H1 (cell line): ENCODE measurements at regions not wholly inside any gene's neighbourhood (a gene's known extent, or its start where the extent isn't known, plus 50 kb on each side); places are given as distances from the start of the nearest gene placed in this dataset.

Experiments
- CTCF ChIA-PET: fragments of 300-600 bp; sonication (Branson Sonifier 250); formaldehyde crosslinking; loops from one replicate; lab custom pipeline; 2021; ENCODE audit not compliant: partially characterized antibody; lab: Charles Lee
- POLR2A ChIA-PET: fragments of 300-600 bp; sonication (Branson Sonifier 250); formaldehyde crosslinking; loops from one replicate; lab custom pipeline; 2021; ENCODE audit warnings: inconsistent platforms; ENCODE audit not compliant: partially characterized antibody; lab: Charles Lee
- DNase-seq, 2 experiments: peaks; one replicate each; pipeline versions ENCODE4 v3.0.0 to v3.0.0-alpha.2; 2010 to 2022; ENCODE audit warnings: low spot score in 2 of 2, low read depth in 1 of 2, mixed read lengths in 1 of 2
- FAIRE-seq: peaks from 2 replicates; lab custom pipeline; 2011; peaks lifted over from hg19 to GRCh38; lab: Jason Lieb, UNC
- H2AFZ ChIP-seq: 2 replicates; pipeline ENCODE4 v1.8.1; 2012; ENCODE audit warnings: low read length, inconsistent platforms
- H2AK5ac ChIP-seq: 2 replicates; pipeline ENCODE4 v1.6.1; 2013; ENCODE audit warnings: low read depth, low read length
- H2BK120ac ChIP-seq: replicated peaks from 2 replicates; pipeline ENCODE3; 2013; ENCODE audit warnings: low read depth, low read length, inconsistent platforms
- H2BK12ac ChIP-seq: 2 replicates; pipeline ENCODE4 v1.6.1; 2013; ENCODE audit warnings: low read depth, low read length
- H2BK15ac ChIP-seq: 2 replicates; pipeline ENCODE4 v1.6.1; 2013; ENCODE audit warnings: low read length
- H2BK20ac ChIP-seq: 2 replicates; pipeline ENCODE4 v1.6.1; 2013; ENCODE audit warnings: low read length
- H2BK5ac ChIP-seq: 2 replicates; pipeline ENCODE4 v1.6.1; 2013; ENCODE audit warnings: low read depth, low read length
- H3K14ac ChIP-seq: 2 replicates; pipeline ENCODE4 v1.6.1; 2013; ENCODE audit warnings: inconsistent platforms; ENCODE audit not compliant: insufficient read length
- H3K18ac ChIP-seq: 2 replicates; pipeline ENCODE4 v1.6.1; 2013; ENCODE audit warnings: low read length; ENCODE audit errors: extremely low read depth
- H3K23ac ChIP-seq: 2 replicates; pipeline ENCODE4 v1.6.1; 2013; ENCODE audit warnings: inconsistent platforms; ENCODE audit not compliant: insufficient read length
- H3K23me2 ChIP-seq: 2 replicates; pipeline ENCODE4 v1.6.1; 2013; ENCODE audit warnings: low read depth, low read length
- H3K27ac ChIP-seq: 2 replicates; pipeline ENCODE4 v1.6.1; 2011; ENCODE audit warnings: low read depth, low read length, inconsistent platforms
- H3K27me3 ChIP-seq, 4 experiments: replicated peaks in 1 of 4; 1 replicate in 1 of 4; 2 replicates in 3 of 4; pipeline versions ENCODE4 v1.6.1 to v1.8.1; 2011 to 2013; ENCODE audit warnings: low read length in 3 of 4, mild to moderate bottlenecking in 3 of 4, inconsistent platforms in 2 of 4, mixed read lengths in 2 of 4, moderate library complexity in 1 of 4; ENCODE audit not compliant: control insufficient read depth in 3 of 4, insufficient read depth in 3 of 4; ENCODE audit errors: extremely low read depth in 1 of 4
- H3K36me3 ChIP-seq, 4 experiments: 2 replicates each; pipeline versions ENCODE4 v1.6.1 to v1.8.1; 2011 to 2013; ENCODE audit warnings: mild to moderate bottlenecking in 4 of 4, low read length in 3 of 4, moderate library complexity in 2 of 4, control low read depth in 1 of 4, inconsistent platforms in 1 of 4; ENCODE audit not compliant: insufficient read depth in 4 of 4, control insufficient read depth in 2 of 4
- H3K4ac ChIP-seq: replicated peaks from 2 replicates; pipeline ENCODE3; 2013; ENCODE audit warnings: low read length, low read depth, mixed read lengths, inconsistent platforms; ENCODE audit not compliant: insufficient read length
- H3K4me1 ChIP-seq, 4 experiments: replicated peaks in 1 of 4; 1 replicate in 1 of 4; 2 replicates in 3 of 4; pipeline versions ENCODE4 v1.6.1 to v1.8.1; 2011 to 2013; ENCODE audit warnings: low read length in 3 of 4, inconsistent platforms in 2 of 4, mixed read lengths in 1 of 4; ENCODE audit not compliant: insufficient read depth in 4 of 4, control insufficient read depth in 3 of 4
- H3K4me2 ChIP-seq, 2 experiments: 2 replicates each; pipeline versions ENCODE4 v1.6.1 to v1.8.1; 2011 to 2013; ENCODE audit warnings: low read depth in 2 of 2, low read length in 2 of 2, control low read depth in 1 of 2, inconsistent platforms in 1 of 2, mild to moderate bottlenecking in 1 of 2; ENCODE audit not compliant: insufficient read depth in 1 of 2
- H3K4me3 ChIP-seq, 4 experiments: fragments of 200-600, 300-600 bp in 1 of 4; sonication (generic), shearing (Covaris generic), sonication (Bioruptor Twin) in 1 of 4; 2 replicates each; pipeline versions ENCODE4 v1.5.1 to v1.8.1; 2011 to 2016; ENCODE audit warnings: low read length in 4 of 4, low read depth in 3 of 4, control low read depth in 2 of 4, inconsistent platforms in 2 of 4, mild to moderate bottlenecking in 2 of 4, mixed read lengths in 1 of 4, moderate library complexity in 1 of 4; ENCODE audit not compliant: insufficient read depth in 2 of 4; ENCODE audit errors: extremely low read depth in 1 of 4
- H3K56ac ChIP-seq: replicated peaks from 2 replicates; pipeline ENCODE3; 2013; ENCODE audit warnings: low read depth, mild to moderate bottlenecking, mixed read lengths, low read length, inconsistent platforms; ENCODE audit not compliant: insufficient read length
- H3K79me1 ChIP-seq: 2 replicates; pipeline ENCODE4 v1.6.1; 2013; ENCODE audit warnings: low read depth, low read length, control low read depth
- H3K79me2 ChIP-seq, 2 experiments: 2 replicates each; pipeline versions ENCODE4 v1.6.1 to v1.8.1; 2012 to 2013; ENCODE audit warnings: low read length in 2 of 2, mild to moderate bottlenecking in 2 of 2, inconsistent platforms in 1 of 2; ENCODE audit not compliant: insufficient read depth in 2 of 2, control insufficient read depth in 1 of 2
- H3K9ac ChIP-seq, 4 experiments: replicated peaks in 1 of 4; 1 replicate in 1 of 4; 2 replicates in 3 of 4; pipeline versions ENCODE4 v1.6.1 to v1.8.1; 2011 to 2013; ENCODE audit warnings: low read depth in 3 of 4, low read length in 3 of 4, control low read depth in 2 of 4, mild to moderate bottlenecking in 2 of 4, moderate library complexity in 2 of 4, inconsistent platforms in 1 of 4; ENCODE audit errors: extremely low read depth in 1 of 4
- H3K9me3 ChIP-seq, 2 experiments: 2 replicates each; pipeline versions ENCODE4 v1.6.1 to v1.8.1; 2012 to 2013; ENCODE audit warnings: mild to moderate bottlenecking in 2 of 2, moderate library complexity in 2 of 2, control low read depth in 1 of 2, inconsistent platforms in 1 of 2, low read depth in 1 of 2, low read length in 1 of 2, mixed read lengths in 1 of 2; ENCODE audit not compliant: insufficient read depth in 2 of 2
- H4K20me1 ChIP-seq, 2 experiments: replicated peaks in 1 of 2; 2 replicates each; pipeline versions ENCODE3 to v1.8.1; 2011 to 2013; ENCODE audit warnings: inconsistent platforms in 2 of 2, low read length in 2 of 2, mild to moderate bottlenecking in 1 of 2; ENCODE audit not compliant: insufficient read depth in 2 of 2, control insufficient read depth in 1 of 2
- H4K5ac ChIP-seq: 2 replicates; pipeline ENCODE4 v1.6.1; 2013; ENCODE audit warnings: low read length, low read depth, mixed read lengths, inconsistent platforms; ENCODE audit not compliant: insufficient read length
- H4K8ac ChIP-seq: 2 replicates; pipeline ENCODE4 v1.8.0; 2013; ENCODE audit warnings: mild to moderate bottlenecking, moderate library complexity, low read length, inconsistent platforms; ENCODE audit not compliant: insufficient read depth; ENCODE audit errors: extremely low read depth
- H4K91ac ChIP-seq: replicated peaks from 2 replicates; pipeline ENCODE3; 2013; ENCODE audit warnings: low read length, mixed read lengths, inconsistent platforms; ENCODE audit not compliant: insufficient read length
- ASH2L ChIP-seq: fragments of 200-600, 300-600 bp; sonication (generic); IDR thresholded peaks from one replicate; pipeline ENCODE4 v1.7.1; 2017; ENCODE audit warnings: low read length
- CBX8 ChIP-seq: fragments of 300-800, 300-1000 bp; sonication (generic); IDR thresholded peaks from 2 replicates; pipeline ENCODE4 v1.7.1; 2016; ENCODE audit warnings: low read depth, low read length, borderline replicate concordance
- CTBP2 ChIP-seq: IDR thresholded peaks from 2 replicates; pipeline ENCODE4 v1.7.0; 2011; ENCODE audit warnings: borderline replicate concordance, mild to moderate bottlenecking, moderate library complexity, mixed read lengths, low read length; ENCODE audit not compliant: insufficient read depth, insufficient read length
- EGR1 ChIP-seq: IDR thresholded peaks from 2 replicates; pipeline ENCODE4 v1.6.1; 2011; ENCODE audit warnings: low read depth, low read length, borderline replicate concordance
- EP300 ChIP-seq, 2 experiments: IDR thresholded peaks; 1 replicate in 1 of 2; 2 replicates in 1 of 2; pipeline ENCODE4 v1.6.1; 2011 to 2012; ENCODE audit warnings: low read depth in 2 of 2, low read length in 2 of 2, mild to moderate bottlenecking in 2 of 2, borderline replicate concordance in 1 of 2, inconsistent platforms in 1 of 2, moderate library complexity in 1 of 2
- GABPA ChIP-seq: IDR thresholded peaks from 2 replicates; pipeline ENCODE4 v1.6.1; 2011; ENCODE audit warnings: mild to moderate bottlenecking, low read length, moderate library complexity, borderline replicate concordance; ENCODE audit not compliant: insufficient read depth
- HDAC2 ChIP-seq, 2 experiments: fragments of 300-600 bp in 1 of 2; sonication (generic) in 1 of 2; IDR thresholded peaks; 2 replicates each; pipeline ENCODE4 v1.6.1; 2011 to 2012; ENCODE audit warnings: low read depth in 2 of 2, low read length in 2 of 2, mild to moderate bottlenecking in 2 of 2, moderate library complexity in 2 of 2, borderline replicate concordance in 1 of 2, inconsistent platforms in 1 of 2
- MAFK ChIP-seq: IDR thresholded peaks from 2 replicates; pipeline ENCODE4 v1.6.1; 2012; ENCODE audit warnings: low read depth, mild to moderate bottlenecking, improper control_type of control experiment, low read length
- PHF8 ChIP-seq: fragments of 200-600 bp; sonication (generic); conservative IDR thresholded peaks from 2 replicates; pipeline ENCODE4 v1.7.1; 2012; ENCODE audit warnings: low read depth, mild to moderate bottlenecking, inconsistent platforms, low read length, moderate library complexity
- POLR2A ChIP-seq, 2 experiments: IDR thresholded peaks; 1 replicate in 1 of 2; 2 replicates in 1 of 2; pipeline ENCODE4 v1.6.1; 2011; ENCODE audit warnings: low read depth in 2 of 2, low read length in 2 of 2, mild to moderate bottlenecking in 2 of 2; ENCODE audit errors: control extremely low read depth in 1 of 2
- SP1 ChIP-seq: IDR thresholded peaks from 2 replicates; pipeline ENCODE4 v1.6.1; 2011; ENCODE audit warnings: low read depth, low read length
- SUZ12 ChIP-seq: fragments of 200-600 bp; sonication (generic); IDR thresholded peaks from 2 replicates; pipeline ENCODE4 v1.6.1; 2012; ENCODE audit warnings: mild to moderate bottlenecking, inconsistent platforms, low read length, moderate library complexity, mixed read lengths
- TBP ChIP-seq: IDR thresholded peaks from 2 replicates; pipeline ENCODE4 v1.6.1; 2011; ENCODE audit warnings: low read depth, low read length, improper control_type of control experiment
- WGBS, 2 experiments: shearing (Covaris generic) in 1 of 2; methylation state at CpG; one replicate each; pipeline versions ENCODE4 v1.1.6 to v1.1.7; 2013 to 2015; ENCODE audit warnings: low lambda C conversion rate in 2 of 2, mixed read lengths in 2 of 2, inconsistent platforms in 1 of 2, low coverage in 1 of 2, missing lambda C conversion rate in 1 of 2; ENCODE audit not compliant: insufficient replicate concordance in 2 of 2, insufficient coverage in 1 of 2, insufficient read length in 1 of 2; ENCODE audit errors: extremely low coverage in 1 of 2, missing lambda C conversion rate in 1 of 2; 5-methylcytosine and 5-hydroxymethylcytosine counted together

GRCh38 chr12:4859478-4860210 is 50.1 kb upstream of the KCNA1 start:
- POLR2A ChIA-PET, result no interaction called here
- peaks cover 0 to 13% (median 6%) of the 10 kb centered on the region in 4 experiments; a peak in 4 of 7 replicates for H3K27me3 ChIP-seq
- TF ChIP-seq TBP (no peak), SUZ12 (no peak), ASH2L (no peak), EGR1 (no peak), CBX8 (no peak), MAFK (no peak), SP1 (no peak), POLR2A (IDR thresholded peaks at IDR 0.05; ENCODE audit: control extremely low read depth in 1 of 2, low read depth in 2 of 2, low read length in 2 of 2) (no peak), PHF8 (no peak), GABPA (no peak), EP300 (IDR thresholded peaks at IDR 0.05; ENCODE audit: borderline replicate concordance in 1 of 2, low read depth in 2 of 2, low read length in 2 of 2) (no peak), HDAC2 (IDR thresholded peaks at IDR 0.05; ENCODE audit: borderline replicate concordance in 1 of 2, low read depth in 2 of 2, low read length in 2 of 2) (no peak), CTBP2 (no peak)

More at GRCh38 chr12:4859478-4860210, 50.1 kb upstream of the KCNA1 start:
- Histone ChIP-seq H2BK5ac (no peak overlapping the region), H2AFZ (no peak overlapping the region), H4K5ac (no peak overlapping the region), H3K9ac (no peak overlapping the region), H2AK5ac (no peak overlapping the region), H3K14ac (no peak overlapping the region), H3K4me1 (peaks cover 2 to 14% (median 6%) of the 10 kb centered on the region in 4 experiments; a peak in 6 of 7 replicates), H3K4me2 (no peak overlapping the region), H3K79me2 (no peaks in the 10 kb centered on the region), H3K27ac (no peak overlapping the region), H3K4ac (no peak overlapping the region), H2BK20ac (no peak overlapping the region), H3K79me1 (no peaks in the 10 kb centered on the region), H3K23me2 (no peaks in the 10 kb centered on the region), H3K23ac (no peak overlapping the region), H3K56ac (no peak overlapping the region), H3K4me3 (no peak overlapping the region), H3K18ac (no peak overlapping the region), H2BK15ac (no peak overlapping the region), H4K8ac (no peak overlapping the region), H2BK120ac (no peak overlapping the region), H3K9me3 (no peaks in the 10 kb centered on the region), H4K20me1 (no peaks in the 10 kb centered on the region), H3K36me3 (no peaks in the 10 kb centered on the region), H4K91ac (no peak overlapping the region), H2BK12ac (no peak overlapping the region)
- FAIRE-seq (no peak), DNase-seq (no peak)
- 83% methylated on average over 8 of the region's 8 CpGs; no CpG with 5 or more reads in 1 of the 2 experiments for WGBS, 2 experiments
- CTCF ChIA-PET, result interaction anchor here (0.6 to 16.6 kb wide), 26 partner anchors 8 to 298 kb away, joined by 3 to 162 read pairs (median 10); partner anchors contain the start of genes DYRK4 and KCNA1
